HFF-Myc (cell line): ENCODE measurements at regions not wholly inside any gene's neighbourhood (a gene's known extent, or its start where the extent isn't known, plus 50 kb on each side); places are given as distances from the start of the nearest gene placed in this dataset.

Experiments used
- DNase-seq: peaks from one replicate; pipeline ENCODE4 v3.0.0-alpha.2; 2011; ENCODE audit warnings: low read depth; ENCODE audit errors: extremely low read depth
- H3K4me3 ChIP-seq: replicated peaks from 2 replicates; pipeline ENCODE4 v1.5.1; 2011; ENCODE audit warnings: low read depth, mild to moderate bottlenecking, control low read depth, low read length
- TF ChIP-seq, protein P1 (sequence below): IDR thresholded peaks from 2 replicates; pipeline ENCODE4 v1.5.1; 2012; ENCODE audit warnings: mild to moderate bottlenecking, low read depth, low read length, control low read depth; ENCODE audit errors: missing control alignments

DNA sequence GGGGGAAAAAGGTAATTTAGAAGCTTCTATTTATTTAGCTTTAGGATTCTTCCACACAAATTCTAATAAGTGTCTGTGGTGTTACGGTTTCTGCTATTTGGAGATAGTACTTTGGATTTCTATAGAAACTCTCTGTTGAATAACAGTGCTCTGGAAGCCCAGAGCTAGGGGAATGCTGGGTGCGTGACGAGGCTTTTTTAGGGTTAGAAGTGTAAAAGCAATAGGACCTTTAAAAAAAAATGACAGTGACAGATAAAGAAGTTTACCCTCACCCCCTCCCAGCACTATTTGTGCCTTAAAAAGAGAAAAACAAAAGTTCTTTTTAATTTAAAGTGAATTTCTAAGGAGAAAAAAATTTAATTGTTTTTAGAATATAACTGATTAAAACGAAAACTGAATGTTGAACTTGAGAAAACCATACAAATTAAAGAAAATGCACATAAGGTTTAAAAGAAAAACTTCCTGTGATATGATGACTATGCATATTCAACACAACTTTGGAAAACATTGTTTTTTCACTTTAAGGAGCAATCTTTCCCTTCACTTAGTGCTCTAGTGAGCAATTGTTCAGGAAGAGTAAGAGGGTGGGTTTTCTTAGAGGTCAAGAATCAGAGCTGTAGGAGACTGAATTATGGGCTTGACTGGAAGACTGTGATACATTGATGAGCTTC lies 89.6 kb upstream of the RIPOR2 start:
- no peak overlapping the region for H3K4me3 ChIP-seq
- no peak for DNase-seq
- TF ChIP-seq, protein P1, sequence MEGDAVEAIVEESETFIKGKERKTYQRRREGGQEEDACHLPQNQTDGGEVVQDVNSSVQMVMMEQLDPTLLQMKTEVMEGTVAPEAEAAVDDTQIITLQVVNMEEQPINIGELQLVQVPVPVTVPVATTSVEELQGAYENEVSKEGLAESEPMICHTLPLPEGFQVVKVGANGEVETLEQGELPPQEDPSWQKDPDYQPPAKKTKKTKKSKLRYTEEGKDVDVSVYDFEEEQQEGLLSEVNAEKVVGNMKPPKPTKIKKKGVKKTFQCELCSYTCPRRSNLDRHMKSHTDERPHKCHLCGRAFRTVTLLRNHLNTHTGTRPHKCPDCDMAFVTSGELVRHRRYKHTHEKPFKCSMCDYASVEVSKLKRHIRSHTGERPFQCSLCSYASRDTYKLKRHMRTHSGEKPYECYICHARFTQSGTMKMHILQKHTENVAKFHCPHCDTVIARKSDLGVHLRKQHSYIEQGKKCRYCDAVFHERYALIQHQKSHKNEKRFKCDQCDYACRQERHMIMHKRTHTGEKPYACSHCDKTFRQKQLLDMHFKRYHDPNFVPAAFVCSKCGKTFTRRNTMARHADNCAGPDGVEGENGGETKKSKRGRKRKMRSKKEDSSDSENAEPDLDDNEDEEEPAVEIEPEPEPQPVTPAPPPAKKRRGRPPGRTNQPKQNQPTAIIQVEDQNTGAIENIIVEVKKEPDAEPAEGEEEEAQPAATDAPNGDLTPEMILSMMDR, result no peak

GRCh38 chr6:25025919-25026301 lies 90.2 kb upstream of the RIPOR2 start:
- no peak for DNase-seq
- TF ChIP-seq, protein P1, result no peak
- no peak overlapping the region for H3K4me3 ChIP-seq

- no peak overlapping the region for H3K4me3 ChIP-seq
- DNase-seq, result no peak
- TF ChIP-seq, protein P1, result no peak
Observed at GRCh38 chr6:25026723-25027122, 91.0 kb upstream of the RIPOR2 start.

DNA sequence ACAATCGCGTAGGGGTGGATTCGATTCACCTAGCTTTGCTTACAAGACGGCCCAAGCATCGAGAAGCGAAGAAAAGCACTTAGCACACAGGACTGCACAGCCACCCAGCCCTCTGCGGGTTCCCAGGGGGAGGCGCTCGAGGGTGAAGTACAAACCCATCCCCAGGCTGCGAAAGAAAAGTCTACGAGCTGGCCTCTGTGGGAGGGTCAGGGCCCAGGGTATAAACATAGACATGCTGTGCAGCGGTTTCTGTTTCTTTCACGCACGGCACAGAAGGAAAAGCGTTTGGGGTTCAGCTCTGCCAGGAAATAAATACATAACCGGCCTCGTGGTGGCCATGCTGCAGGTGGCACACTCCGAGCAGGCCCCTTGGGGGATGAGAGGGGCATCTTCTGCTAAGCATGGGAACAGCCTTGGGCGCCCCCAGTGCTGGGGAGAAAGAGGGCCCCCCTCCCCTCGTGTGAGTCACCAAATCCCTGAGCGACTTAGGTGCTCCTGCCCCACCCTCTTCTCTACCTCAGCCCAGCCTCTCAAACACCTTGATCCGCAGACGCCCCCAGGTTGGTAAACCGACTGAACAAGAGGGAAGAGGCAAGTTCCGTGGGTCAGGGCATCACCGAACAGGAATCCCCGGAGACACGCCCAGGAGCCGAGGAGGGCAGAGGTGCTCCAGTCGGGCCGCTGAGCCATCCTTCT lies 91.6 kb upstream of the RIPOR2 start:
- DNase-seq, result no peak
- no peak overlapping the region for H3K4me3 ChIP-seq
- TF ChIP-seq, protein P1, result no peak

DNA sequence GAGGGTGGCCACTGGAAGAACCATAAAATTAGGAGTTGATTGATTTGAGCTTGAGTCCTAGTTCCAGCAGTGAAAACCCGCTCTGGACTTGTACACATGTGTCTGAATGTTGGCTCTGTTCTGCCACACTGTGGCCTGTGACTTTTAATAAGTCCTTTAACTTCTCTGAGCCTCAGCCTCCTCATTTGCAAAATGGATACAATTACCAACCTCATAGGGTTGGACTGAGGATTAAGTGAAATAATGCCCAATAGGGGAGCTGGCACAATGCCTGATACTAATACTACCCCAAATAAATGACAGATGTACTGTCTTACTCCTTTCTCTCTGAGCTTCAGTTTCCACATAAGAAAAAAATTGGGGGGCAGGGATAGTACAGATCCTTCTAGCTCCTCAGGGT lies 92.6 kb upstream of the RIPOR2 start:
- no peak for DNase-seq
- no peak overlapping the region for H3K4me3 ChIP-seq
- TF ChIP-seq, protein P1, result no peak

GRCh38 chr6:25032934-25033333 lies 97.2 kb upstream of the RIPOR2 start:
- H3K4me3 ChIP-seq, result no peak overlapping the region
- TF ChIP-seq, protein P1, result no peak
- DNase-seq, result no peak
